ENCODE measurements at regions not wholly inside any gene's neighbourhood (a gene's known extent, or its start where the extent isn't known, plus 50 kb on each side); places are given as distances from the start of the nearest gene placed in this dataset.

- H3K9me3 Mint-ChIP-seq: peaks cover 5% of the 10 kb centered on the region
These were observed 415.7 kb downstream of the EPM2A start for GRCh38 chr6:145319605-145320004.

GRCh38 chr6:145323646-145324045 lies 411.7 kb downstream of the EPM2A start:
- Mint-ChIP-seq H3K27me3 (ENCODE audit: insufficient read depth) (no peaks in the 10 kb centered on the region), H3K27ac (no peak overlapping the region)
- TF ChIP-seq, protein P1, sequence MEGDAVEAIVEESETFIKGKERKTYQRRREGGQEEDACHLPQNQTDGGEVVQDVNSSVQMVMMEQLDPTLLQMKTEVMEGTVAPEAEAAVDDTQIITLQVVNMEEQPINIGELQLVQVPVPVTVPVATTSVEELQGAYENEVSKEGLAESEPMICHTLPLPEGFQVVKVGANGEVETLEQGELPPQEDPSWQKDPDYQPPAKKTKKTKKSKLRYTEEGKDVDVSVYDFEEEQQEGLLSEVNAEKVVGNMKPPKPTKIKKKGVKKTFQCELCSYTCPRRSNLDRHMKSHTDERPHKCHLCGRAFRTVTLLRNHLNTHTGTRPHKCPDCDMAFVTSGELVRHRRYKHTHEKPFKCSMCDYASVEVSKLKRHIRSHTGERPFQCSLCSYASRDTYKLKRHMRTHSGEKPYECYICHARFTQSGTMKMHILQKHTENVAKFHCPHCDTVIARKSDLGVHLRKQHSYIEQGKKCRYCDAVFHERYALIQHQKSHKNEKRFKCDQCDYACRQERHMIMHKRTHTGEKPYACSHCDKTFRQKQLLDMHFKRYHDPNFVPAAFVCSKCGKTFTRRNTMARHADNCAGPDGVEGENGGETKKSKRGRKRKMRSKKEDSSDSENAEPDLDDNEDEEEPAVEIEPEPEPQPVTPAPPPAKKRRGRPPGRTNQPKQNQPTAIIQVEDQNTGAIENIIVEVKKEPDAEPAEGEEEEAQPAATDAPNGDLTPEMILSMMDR (IDR thresholded peaks at IDR 0.05): no peak

More at GRCh38 chr6:145319605-145320004, 415.7 kb downstream of the EPM2A start:
- no peak overlapping the region for H3K4me3 Mint-ChIP-seq
- no peaks in the 10 kb centered on the region for H3K4me1 Mint-ChIP-seq (ENCODE audit: low read depth)
- no peak overlapping the region for H3K27ac Mint-ChIP-seq
- DNase-seq: no peak
- TF ChIP-seq, protein P1 (IDR thresholded peaks at IDR 0.05): no peak
- peaks cover under 1% of the 10 kb centered on the region; the same call in 1 of the 2 replicates for H3K27me3 Mint-ChIP-seq (ENCODE audit: insufficient read depth)
- H3K36me3 Mint-ChIP-seq (ENCODE audit: low read depth): no peaks in the 10 kb centered on the region

DNA sequence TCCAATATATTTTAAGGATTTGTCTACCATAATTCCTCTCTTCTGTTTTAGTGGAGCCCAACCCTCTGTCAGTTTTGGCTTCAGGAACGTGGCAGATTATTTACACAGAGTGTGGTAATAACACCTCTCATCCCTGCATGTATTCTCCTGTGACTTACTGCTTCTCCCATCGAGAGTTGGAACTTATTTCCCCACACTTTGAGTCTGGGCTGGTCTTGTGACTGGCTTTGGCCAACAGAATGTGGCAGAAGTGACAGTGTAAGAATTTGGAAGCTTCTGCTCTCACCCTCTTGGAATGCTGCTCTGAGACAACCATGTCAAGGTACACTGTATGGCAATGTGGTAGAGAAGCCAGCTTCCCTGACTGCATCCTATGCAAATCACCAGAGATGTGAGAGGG lies 407.7 kb downstream of the EPM2A start:
- Mint-ChIP-seq H3K9me3 (no peaks in the 10 kb centered on the region), H3K27me3 (ENCODE audit: insufficient read depth) (no peaks in the 10 kb centered on the region), H3K4me3 (no peak overlapping the region), H3K36me3 (ENCODE audit: low read depth) (no peaks in the 10 kb centered on the region), H3K4me1 (ENCODE audit: low read depth) (no peaks in the 10 kb centered on the region), H3K27ac (no peak overlapping the region)
- DNase-seq: no peak
- TF ChIP-seq, protein P1 (IDR thresholded peaks at IDR 0.05): no peak

More at GRCh38 chr6:145323646-145324045, 411.7 kb downstream of the EPM2A start:
- Mint-ChIP-seq H3K9me3 (no peaks in the 10 kb centered on the region), H3K4me3 (no peak overlapping the region), H3K4me1 (ENCODE audit: low read depth) (no peaks in the 10 kb centered on the region), H3K36me3 (ENCODE audit: low read depth) (no peaks in the 10 kb centered on the region)
- no peak for DNase-seq

- Mint-ChIP-seq H3K9me3 (no peaks in the 10 kb centered on the region), H3K27ac (no peak overlapping the region), H3K4me1 (ENCODE audit: low read depth) (no peaks in the 10 kb centered on the region), H3K4me3 (no peak overlapping the region), H3K27me3 (ENCODE audit: insufficient read depth) (no peaks in the 10 kb centered on the region), H3K36me3 (ENCODE audit: low read depth) (no peaks in the 10 kb centered on the region)
- DNase-seq: no peak
- TF ChIP-seq, protein P1 (IDR thresholded peaks at IDR 0.05): no peak
These were observed 406.1 kb downstream of the EPM2A start for GRCh38 chr6:145329257-145329656.

DNA sequence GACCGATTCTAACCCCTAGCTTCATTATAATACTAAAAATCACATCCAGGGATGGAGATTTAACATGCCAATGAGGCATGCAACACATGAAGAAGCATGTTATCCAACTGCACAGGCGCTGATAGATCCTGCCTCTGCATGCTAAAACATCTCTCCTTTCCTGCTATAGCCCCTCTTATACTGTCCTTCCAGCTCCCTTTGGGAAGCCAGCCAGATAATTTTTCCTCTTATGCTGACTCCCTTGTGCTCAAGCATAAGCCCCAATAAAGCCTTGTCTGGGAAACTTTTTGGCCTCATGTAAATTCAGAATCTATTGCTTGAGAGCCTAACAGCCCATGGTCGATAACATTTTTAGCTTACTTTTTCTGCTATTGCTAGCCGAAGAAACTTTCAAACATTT lies 404.3 kb downstream of the EPM2A start:
- Mint-ChIP-seq H3K27me3 (ENCODE audit: insufficient read depth) (no peaks in the 10 kb centered on the region), H3K9me3 (no peaks in the 10 kb centered on the region), H3K4me3 (no peak overlapping the region), H3K27ac (no peak overlapping the region), H3K36me3 (ENCODE audit: low read depth) (no peaks in the 10 kb centered on the region), H3K4me1 (ENCODE audit: low read depth) (no peaks in the 10 kb centered on the region)
- no peak for DNase-seq
- TF ChIP-seq, protein P1 (IDR thresholded peaks at IDR 0.05): no peak

DNA sequence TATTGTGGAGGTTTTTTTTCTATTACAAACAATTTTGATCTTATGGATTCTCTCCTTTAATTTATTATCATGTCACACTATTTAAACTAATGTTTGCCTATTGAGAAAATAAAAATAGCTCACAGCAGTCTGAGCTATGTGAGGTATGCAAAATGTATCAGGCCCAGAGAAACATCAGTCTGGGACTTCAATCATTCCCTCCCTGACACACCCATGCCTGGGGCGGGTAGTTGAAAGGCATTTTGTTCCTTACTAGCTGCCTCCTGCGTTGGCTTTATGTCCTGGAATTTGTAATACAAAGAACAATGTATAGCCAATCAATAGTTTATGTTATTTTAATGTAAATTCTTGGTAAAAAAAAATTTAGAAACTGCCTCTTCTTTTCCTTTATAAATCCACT lies 403.3 kb downstream of the EPM2A start:
- Mint-ChIP-seq H3K36me3 (ENCODE audit: low read depth) (no peaks in the 10 kb centered on the region), H3K27ac (no peak overlapping the region), H3K9me3 (no peaks in the 10 kb centered on the region), H3K4me1 (ENCODE audit: low read depth) (no peaks in the 10 kb centered on the region), H3K4me3 (no peak overlapping the region), H3K27me3 (ENCODE audit: insufficient read depth) (no peaks in the 10 kb centered on the region)
- TF ChIP-seq, protein P1 (IDR thresholded peaks at IDR 0.05): no peak
- no peak for DNase-seq

Data from HFFc6 (cell line).